Breast epithelium (tissue), 4 donors: ENCODE measurements at regions not wholly inside any gene's neighbourhood (a gene's known extent, or its start where the extent isn't known, plus 50 kb on each side); places are given as distances from the start of the nearest gene placed in this dataset.

ENCODE experiments used
- DNase-seq, 2 donors: peaks; one replicate each; pipeline ENCODE4 v3.0.0-alpha.2; 2019; ENCODE audit warnings: low spot score in 2 of 2
- H3K27ac ChIP-seq, 2 donors: fragments of 200-600 bp; sonication (generic) in 1 of 2; one replicate each; pipeline ENCODE4 v1.5.1; 2016 to 2019; ENCODE audit warnings: mild to moderate bottlenecking in 1 of 2
- H3K27me3 ChIP-seq, 2 donors: fragments of 200-600 bp; sonication (generic) in 1 of 2; one replicate each; pipeline versions ENCODE4 v1.5.1 to v1.6.0; 2017 to 2019; ENCODE audit warnings: control low read depth in 1 of 2, mild to moderate bottlenecking in 1 of 2
- H3K36me3 ChIP-seq: fragments of 200-600 bp; one replicate; pipeline ENCODE4 v1.5.1; 2019
- H3K4me1 ChIP-seq, 2 donors: fragments of 200-600 bp; sonication (generic); one replicate each; pipeline ENCODE4 v1.5.1; 2016 to 2019; ENCODE audit warnings: control low read depth in 1 of 2
- H3K4me3 ChIP-seq, 3 donors: fragments of 200-600 bp; sonication (generic); 1 replicate in 2 of 3; 2 replicates in 1 of 3; pipeline ENCODE4 v1.5.1; 2016 to 2019; ENCODE audit warnings: mild to moderate bottlenecking in 3 of 3, moderate library complexity in 2 of 3
- H3K9me3 ChIP-seq, 2 donors: fragments of 200-600 bp; sonication (generic) in 1 of 2; one replicate each; pipeline ENCODE4 v1.5.1; 2016 to 2019; ENCODE audit warnings: control low read depth in 1 of 2
- CTCF ChIP-seq, 3 donors: fragments of 450-650 bp; IDR thresholded peaks; one replicate each; pipeline ENCODE4 v1.5.1; 2016 to 2017; ENCODE audit warnings: antibody characterized with exemption in 3 of 3, mild to moderate bottlenecking in 3 of 3, moderate library complexity in 3 of 3
- POLR2A ChIP-seq: fragments of 450-650 bp; IDR thresholded peaks from one replicate; pipeline ENCODE4 v1.6.1; 2016; ENCODE audit warnings: antibody characterized with exemption, mild to moderate bottlenecking, moderate library complexity
- POLR2AphosphoS5 ChIP-seq, 3 donors: sonication (generic); formaldehyde crosslinking; IDR thresholded peaks; one replicate each; pipeline ENCODE4 v1.6.1; 2017; ENCODE audit warnings: antibody characterized with exemption in 3 of 3
- intact Hi-C: fragments of 100-400 bp; cut with DNase I; formaldehyde crosslinking; loops from one replicate; pipeline ENCODE4 v1.15.1; 2023; ENCODE audit warnings: low total_unique reads

DNA sequence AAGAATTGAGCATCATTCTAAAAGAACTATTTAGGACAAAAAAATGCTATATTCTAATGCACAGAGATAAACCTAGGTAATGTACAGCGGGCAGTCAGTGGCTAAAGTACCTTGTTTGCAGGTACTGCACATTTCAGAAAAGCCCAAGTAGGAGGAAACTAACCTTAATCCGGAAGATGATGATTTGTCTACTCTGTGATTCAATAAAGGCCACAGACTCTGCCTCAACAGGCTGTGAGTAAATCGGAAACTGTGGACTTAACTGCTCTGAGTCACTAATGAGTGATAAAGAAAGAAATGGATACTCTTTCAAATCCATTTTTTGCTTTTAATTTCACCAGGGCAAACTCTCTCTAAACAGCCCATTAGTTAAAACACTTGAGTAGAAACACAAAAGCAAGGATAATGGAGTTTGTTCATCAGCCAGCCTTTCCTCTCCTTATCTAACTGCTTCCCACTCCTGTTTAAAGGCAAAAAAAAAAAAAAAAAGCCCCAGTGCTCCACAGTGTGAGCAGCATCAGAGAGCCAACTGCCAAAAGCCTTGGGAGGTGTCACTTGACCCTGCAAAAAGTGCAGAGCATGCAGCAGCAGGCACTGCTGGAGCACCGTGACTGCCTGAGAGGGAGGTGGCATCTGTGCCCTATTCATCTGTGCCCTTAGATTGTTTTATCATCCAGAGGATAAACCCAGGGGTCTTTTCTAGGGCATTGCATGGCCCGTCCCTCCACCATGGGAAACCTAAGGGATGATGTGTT lies 187.7 kb downstream of the SATB1 start:
- Histone ChIP-seq H3K27me3 (no peaks in the 10 kb centered on the region), H3K4me1 (no peaks in the 10 kb centered on the region), H3K4me3 (no peak overlapping the region), H3K9me3 (no peaks in the 10 kb centered on the region), H3K27ac (no peak overlapping the region), H3K36me3 (no peaks in the 10 kb centered on the region)
- intact Hi-C loops, result no loop called here
- no peak for TF ChIP-seq POLR2AphosphoS5 (IDR thresholded peaks at IDR 0.05)
- DNase-seq, result no peak

GRCh38 chr3:18236726-18237125 lies 188.4 kb downstream of the SATB1 start:
- intact Hi-C loops, result no loop called here
- H3K36me3 ChIP-seq, result no peaks in the 10 kb centered on the region
- no peak for TF ChIP-seq POLR2AphosphoS5 (IDR thresholded peaks at IDR 0.05)
- no peak for TF ChIP-seq POLR2A
- TF ChIP-seq CTCF (IDR thresholded peaks at IDR 0.05), result no peak
- H3K4me1 ChIP-seq, result no peaks in the 10 kb centered on the region
- no peaks in the 10 kb centered on the region for H3K27me3 ChIP-seq
- H3K4me3 ChIP-seq, result no peak overlapping the region
- H3K9me3 ChIP-seq, result no peaks in the 10 kb centered on the region
- no peak overlapping the region for H3K27ac ChIP-seq
- no peak for DNase-seq

DNA sequence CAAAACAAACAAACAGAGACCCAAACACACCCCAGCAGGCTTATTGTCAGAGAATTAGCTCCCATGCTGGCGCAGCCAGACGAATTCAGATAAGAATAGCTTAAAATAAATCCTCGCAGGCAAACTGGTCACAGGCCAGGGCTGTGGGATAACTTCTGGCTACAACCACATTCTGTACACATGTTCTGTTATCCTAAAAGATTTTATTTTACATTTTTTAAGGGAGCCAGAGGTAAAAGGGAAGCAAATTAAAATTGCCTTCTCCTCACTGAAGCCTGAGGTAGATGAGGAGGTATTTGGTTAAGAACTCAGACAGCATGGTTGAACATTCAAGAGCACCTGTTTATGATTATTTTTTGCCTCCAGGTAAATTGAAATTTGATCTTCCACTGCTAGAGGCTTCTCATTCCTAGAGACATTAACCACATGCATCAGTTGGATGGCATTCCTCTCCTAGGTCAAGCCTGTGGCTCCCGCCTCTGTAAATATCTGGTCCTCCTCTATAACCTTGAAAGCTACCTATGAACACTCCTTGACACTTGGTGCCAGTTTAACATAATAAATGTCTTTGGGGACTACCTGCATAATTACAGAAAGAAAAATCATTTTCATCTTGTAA lies 190.3 kb downstream of the SATB1 start:
- Histone ChIP-seq H3K36me3 (no peaks in the 10 kb centered on the region), H3K9me3 (no peaks in the 10 kb centered on the region), H3K4me3 (no peak overlapping the region), H3K27me3 (no peaks in the 10 kb centered on the region), H3K4me1 (no peaks in the 10 kb centered on the region), H3K27ac (no peak overlapping the region)
- intact Hi-C loops, result no loop called here
- no peak for DNase-seq
- TF ChIP-seq CTCF (IDR thresholded peaks at IDR 0.05), result no peak
- no peak for TF ChIP-seq POLR2A
- TF ChIP-seq POLR2AphosphoS5 (IDR thresholded peaks at IDR 0.05), result no peak

- no peak for DNase-seq
- Histone ChIP-seq H3K27me3 (no peaks in the 10 kb centered on the region), H3K9me3 (no peaks in the 10 kb centered on the region), H3K36me3 (no peaks in the 10 kb centered on the region), H3K27ac (no peak overlapping the region), H3K4me1 (no peaks in the 10 kb centered on the region), H3K4me3 (no peak overlapping the region)
- no peak for TF ChIP-seq POLR2A
- no peak for TF ChIP-seq CTCF (IDR thresholded peaks at IDR 0.05)
- no peak for TF ChIP-seq POLR2AphosphoS5 (IDR thresholded peaks at IDR 0.05)
- intact Hi-C loops, result no loop called here
Measured at GRCh38 chr3:18233987-18234716, 191.0 kb downstream of the SATB1 start.

- no peak for DNase-seq
- H3K4me1 ChIP-seq, result no peaks in the 10 kb centered on the region
- no peak overlapping the region for H3K27ac ChIP-seq
- TF ChIP-seq POLR2AphosphoS5 (IDR thresholded peaks at IDR 0.05) (no peak), POLR2A (no peak)
- H3K4me3 ChIP-seq, result no peak overlapping the region
- H3K36me3 ChIP-seq, result no peaks in the 10 kb centered on the region
- H3K27me3 ChIP-seq, result no peaks in the 10 kb centered on the region
- no peaks in the 10 kb centered on the region for H3K9me3 ChIP-seq
- intact Hi-C loops, result no loop called here
Measured at GRCh38 chr3:18232317-18232716, 192.8 kb downstream of the SATB1 start.

DNA sequence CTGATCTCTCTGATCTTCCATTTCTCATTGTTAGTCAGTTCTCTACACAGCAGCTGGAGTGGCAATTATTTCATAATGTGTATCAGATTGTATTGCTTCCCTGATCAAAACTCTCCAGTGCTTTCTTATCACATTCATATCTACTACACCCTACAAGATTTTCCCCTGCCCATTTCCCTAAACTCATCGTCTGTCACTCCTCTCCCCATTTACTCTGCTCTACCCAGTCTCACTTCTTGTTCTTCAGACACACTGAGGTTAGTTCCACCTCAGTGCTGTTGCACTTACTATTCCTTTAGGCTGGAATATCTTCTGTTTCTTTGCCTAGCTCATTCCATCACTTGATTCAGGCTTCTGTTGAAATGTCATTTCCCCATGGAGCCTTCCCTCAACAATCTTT lies 197.1 kb downstream of the SATB1 start:
- H3K4me3 ChIP-seq, result no peak overlapping the region
- H3K27ac ChIP-seq, result no peak overlapping the region
- DNase-seq, result no peak
- no peaks in the 10 kb centered on the region for H3K36me3 ChIP-seq
- H3K27me3 ChIP-seq, result no peaks in the 10 kb centered on the region
- TF ChIP-seq POLR2A (no peak), POLR2AphosphoS5 (IDR thresholded peaks at IDR 0.05) (no peak), CTCF (IDR thresholded peaks at IDR 0.05) (no peak)
- H3K4me1 ChIP-seq, result no peaks in the 10 kb centered on the region
- intact Hi-C loops, result no loop called here
- no peaks in the 10 kb centered on the region for H3K9me3 ChIP-seq
